H1 (cell line): ENCODE measurements at regions not wholly inside any gene's neighbourhood (a gene's known extent, or its start where the extent isn't known, plus 50 kb on each side); places are given as distances from the start of the nearest gene placed in this dataset.

Experiments
- ATF2 ChIP-seq: IDR thresholded peaks from 2 replicates; pipeline ENCODE4 v1.6.1; 2012; ENCODE audit warnings: low read length, inconsistent platforms
- CREB1 ChIP-seq: IDR thresholded peaks from 2 replicates; pipeline ENCODE4 v1.6.1; 2012; ENCODE audit warnings: inconsistent platforms
- EP300 ChIP-seq, 2 experiments: IDR thresholded peaks; 1 replicate in 1 of 2; 2 replicates in 1 of 2; pipeline ENCODE4 v1.6.1; 2011 to 2012; ENCODE audit warnings: low read depth in 2 of 2, low read length in 2 of 2, mild to moderate bottlenecking in 2 of 2, borderline replicate concordance in 1 of 2, inconsistent platforms in 1 of 2, moderate library complexity in 1 of 2
- EZH2 ChIP-seq: fragments of 200-600 bp; sonication (generic); IDR thresholded peaks from 2 replicates; pipeline ENCODE4 v1.7.1; 2012; ENCODE audit warnings: low read depth, mild to moderate bottlenecking, moderate library complexity, low read length, inconsistent platforms; ENCODE audit not compliant: severe bottlenecking
- KDM5A ChIP-seq: fragments of 200-600 bp; IDR thresholded peaks from 2 replicates; pipeline ENCODE4 v1.7.1; 2012; ENCODE audit warnings: mild to moderate bottlenecking, low read length, inconsistent platforms, mixed read lengths
- POLR2AphosphoS5 ChIP-seq: IDR thresholded peaks from 2 replicates; pipeline ENCODE4 v1.6.1; 2011; ENCODE audit warnings: low read depth, low read length
- RXRA ChIP-seq: IDR thresholded peaks from 2 replicates; pipeline ENCODE4 v1.6.1; 2011; ENCODE audit warnings: low read depth, mild to moderate bottlenecking, low read length, moderate library complexity; ENCODE audit not compliant: insufficient read depth
- SIN3A ChIP-seq, 2 experiments: IDR thresholded peaks in 1 of 2; conservative IDR thresholded peaks in 1 of 2; 2 replicates each; pipeline ENCODE4 v1.6.1; 2011 to 2012; ENCODE audit warnings: low read length in 2 of 2, improper control_type of control experiment in 1 of 2, low read depth in 1 of 2, mild to moderate bottlenecking in 1 of 2
- SP1 ChIP-seq: IDR thresholded peaks from 2 replicates; pipeline ENCODE4 v1.6.1; 2011; ENCODE audit warnings: low read depth, low read length
- TF ChIP-seq, protein P1 (sequence below), 3 experiments: IDR thresholded peaks; 1 replicate in 2 of 3; 2 replicates in 1 of 3; pipeline versions ENCODE4 v1.5.1 to v1.6.1; 2011; ENCODE audit warnings: low read length in 3 of 3, mild to moderate bottlenecking in 3 of 3, inconsistent platforms in 2 of 3, low read depth in 1 of 3, moderate library complexity in 1 of 3; ENCODE audit not compliant: insufficient read depth in 1 of 3; ENCODE audit errors: control extremely low read depth in 1 of 3

- TF ChIP-seq RXRA (no peak), EZH2 (no peak), SIN3A (conservative IDR thresholded peaks at IDR 0.05 in 1 of 2, IDR thresholded peaks at IDR 0.05 in 1 of 2; ENCODE audit: low read depth in 1 of 2, low read length in 2 of 2) (no peak), SP1 (no peak), CREB1 (no peak), POLR2AphosphoS5 (no peak), ATF2 (no peak), EP300 (IDR thresholded peaks at IDR 0.05; ENCODE audit: borderline replicate concordance in 1 of 2, low read depth in 2 of 2, low read length in 2 of 2) (no peak), KDM5A (no peak)
- TF ChIP-seq, protein P1, sequence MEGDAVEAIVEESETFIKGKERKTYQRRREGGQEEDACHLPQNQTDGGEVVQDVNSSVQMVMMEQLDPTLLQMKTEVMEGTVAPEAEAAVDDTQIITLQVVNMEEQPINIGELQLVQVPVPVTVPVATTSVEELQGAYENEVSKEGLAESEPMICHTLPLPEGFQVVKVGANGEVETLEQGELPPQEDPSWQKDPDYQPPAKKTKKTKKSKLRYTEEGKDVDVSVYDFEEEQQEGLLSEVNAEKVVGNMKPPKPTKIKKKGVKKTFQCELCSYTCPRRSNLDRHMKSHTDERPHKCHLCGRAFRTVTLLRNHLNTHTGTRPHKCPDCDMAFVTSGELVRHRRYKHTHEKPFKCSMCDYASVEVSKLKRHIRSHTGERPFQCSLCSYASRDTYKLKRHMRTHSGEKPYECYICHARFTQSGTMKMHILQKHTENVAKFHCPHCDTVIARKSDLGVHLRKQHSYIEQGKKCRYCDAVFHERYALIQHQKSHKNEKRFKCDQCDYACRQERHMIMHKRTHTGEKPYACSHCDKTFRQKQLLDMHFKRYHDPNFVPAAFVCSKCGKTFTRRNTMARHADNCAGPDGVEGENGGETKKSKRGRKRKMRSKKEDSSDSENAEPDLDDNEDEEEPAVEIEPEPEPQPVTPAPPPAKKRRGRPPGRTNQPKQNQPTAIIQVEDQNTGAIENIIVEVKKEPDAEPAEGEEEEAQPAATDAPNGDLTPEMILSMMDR (IDR thresholded peaks at IDR 0.05; ENCODE audit: control extremely low read depth in 1 of 3, insufficient read depth in 1 of 3, low read depth in 1 of 3, low read length in 3 of 3) = no peak
These were observed 232.2 kb downstream of the TUBA3C start for GRCh38 chr13:18949489-18949761.
